B cell (primary cell): ENCODE measurements at regions not wholly inside any gene's neighbourhood (a gene's known extent, or its start where the extent isn't known, plus 50 kb on each side); places are given as distances from the start of the nearest gene placed in this dataset.

ENCODE experiments used
- ATAC-seq: fragments of 200-7000 bp; cut with Tn5 transposase; one replicate; pipeline ENCODE4 v1.10.0; 2021; ENCODE audit warnings: low read depth, mild to moderate bottlenecking, moderate number of reproducible peaks, moderate library complexity
- CTCF ChIA-PET: fragments of 350-600 bp; sonication (Branson Sonifier 250); formaldehyde crosslinking; loops from one replicate; lab custom pipeline; 2021; ENCODE audit warnings: antibody characterized with exemption, inconsistent platforms; lab: Charles Lee
- POLR2A ChIA-PET: fragments of 350-600 bp; sonication (Branson Sonifier 250); formaldehyde crosslinking; loops from one replicate; lab custom pipeline; 2021; ENCODE audit warnings: antibody characterized with exemption; lab: Charles Lee
- DNase-seq: peaks from one replicate; pipeline ENCODE4 v3.0.0; 2013
- H2AFZ ChIP-seq: 2 replicates; pipeline ENCODE4 v1.6.1; 2012; ENCODE audit warnings: mild to moderate bottlenecking, low read depth, low read length; ENCODE audit not compliant: insufficient read depth, poor library complexity, severe bottlenecking
- H3K27ac ChIP-seq, 2 donors: 1 replicate in 1 of 2; 2 replicates in 1 of 2; pipeline ENCODE4 v1.5.1; 2012 to 2013; ENCODE audit warnings: low read length in 2 of 2, mild to moderate bottlenecking in 2 of 2, moderate library complexity in 1 of 2
- H3K27me3 ChIP-seq, 4 experiments: fragments of 200-600 bp in 1 of 4; sonication (generic) in 1 of 4; replicated peaks in 1 of 4; 1 replicate in 2 of 4; 2 replicates in 2 of 4; pipeline versions ENCODE4 v1.6.1 to v1.7.0; 2013 to 2016; ENCODE audit warnings: low read length in 3 of 4, mild to moderate bottlenecking in 2 of 4, mixed read lengths in 1 of 4, moderate library complexity in 1 of 4; ENCODE audit not compliant: insufficient read depth in 4 of 4, control insufficient read depth in 3 of 4; ENCODE audit errors: control extremely low read depth in 1 of 4
- H3K36me3 ChIP-seq, 2 experiments: replicated peaks in 1 of 2; 1 replicate in 1 of 2; 2 replicates in 1 of 2; pipeline versions ENCODE4 v1.6.1 to v1.7.1; 2013; ENCODE audit warnings: low read length in 1 of 2; ENCODE audit not compliant: insufficient read depth in 2 of 2, control insufficient read depth in 1 of 2; ENCODE audit errors: control extremely low read depth in 1 of 2, extremely low read depth in 1 of 2
- H3K4me1 ChIP-seq, 2 donors: fragments of 200-600 bp in 1 of 2; sonication (generic) in 1 of 2; 1 replicate in 1 of 2; 2 replicates in 1 of 2; pipeline versions ENCODE4 v1.5.1 to v1.6.1; 2013 to 2017; ENCODE audit warnings: low read length in 2 of 2; ENCODE audit not compliant: control insufficient read depth in 2 of 2, insufficient read depth in 2 of 2
- H3K4me2 ChIP-seq: replicated peaks from 2 replicates; pipeline ENCODE3; 2012; ENCODE audit warnings: mild to moderate bottlenecking, low read depth, low read length; ENCODE audit not compliant: poor library complexity, severe bottlenecking
- H3K4me3 ChIP-seq, 5 experiments: fragments of 200-600 bp in 1 of 5; sonication (generic) in 1 of 5; 1 replicate in 3 of 5; 2 replicates in 2 of 5; pipeline versions ENCODE4 v1.5.1 to v1.7.0; 2011 to 2016; ENCODE audit warnings: low read length in 4 of 5, mild to moderate bottlenecking in 4 of 5, low read depth in 2 of 5, control low read depth in 1 of 5, moderate library complexity in 1 of 5; ENCODE audit not compliant: insufficient read depth in 1 of 5; ENCODE audit errors: control extremely low read depth in 1 of 5, extremely low read depth in 1 of 5
- H3K79me2 ChIP-seq: fragments of 200-600 bp; sonication (generic); one replicate; pipeline ENCODE4 v1.6.0; 2016; ENCODE audit warnings: low read length; ENCODE audit not compliant: control insufficient read depth, insufficient read depth
- H3K9ac ChIP-seq: fragments of 200-600 bp; sonication (generic); 2 replicates; pipeline ENCODE4 v1.6.1; 2017; ENCODE audit warnings: mild to moderate bottlenecking, low read length, moderate library complexity
- H3K9me3 ChIP-seq, 3 donors: one replicate each; pipeline versions ENCODE4 v1.6.1 to v1.7.1; 2013; ENCODE audit warnings: low read length in 2 of 3; ENCODE audit not compliant: control insufficient read depth in 2 of 3, insufficient read depth in 1 of 3; ENCODE audit errors: control extremely low read depth in 1 of 3
- H4K20me1 ChIP-seq: 2 replicates; pipeline ENCODE4 v1.6.0; 2012; ENCODE audit warnings: mild to moderate bottlenecking, low read length; ENCODE audit not compliant: insufficient read depth, control insufficient read depth, poor library complexity, severe bottlenecking
- H3K27ac Mint-ChIP-seq: one replicate; pipeline ENCODE4 v1.8.0; 2021; ENCODE audit warnings: mixed read lengths
- H3K27me3 Mint-ChIP-seq: one replicate; pipeline ENCODE4 v1.8.0; 2021; ENCODE audit warnings: mixed read lengths
- H3K4me1 Mint-ChIP-seq: one replicate; pipeline ENCODE4 v1.8.0; 2021; ENCODE audit warnings: mixed read lengths
- H3K4me3 Mint-ChIP-seq: one replicate; pipeline ENCODE4 v1.8.0; 2021; ENCODE audit warnings: mixed read lengths
- H3K9me3 Mint-ChIP-seq: one replicate; pipeline ENCODE4 v1.8.0; 2022; ENCODE audit warnings: mixed read lengths; ENCODE audit not compliant: insufficient read depth
- CTCF ChIP-seq: fragments of 200-600 bp; IDR thresholded peaks from one replicate; pipeline ENCODE4 v1.8.0; 2022; ENCODE audit warnings: antibody characterized with exemption, mild to moderate bottlenecking
- EZH2 ChIP-seq: IDR thresholded peaks from 2 replicates; pipeline ENCODE4 v1.6.1; 2012; ENCODE audit warnings: borderline replicate concordance, low read depth, mild to moderate bottlenecking, moderate library complexity, low read length; ENCODE audit not compliant: insufficient read depth, poor library complexity, severe bottlenecking
- WGBS: methylation state at CpG from one replicate; pipeline ENCODE4 v1.1.5; 2013; ENCODE audit warnings: missing lambda C conversion rate; ENCODE audit not compliant: insufficient coverage; 5-methylcytosine and 5-hydroxymethylcytosine counted together
- intact Hi-C: fragments of 100-400 bp; cut with micrococcal nuclease; formaldehyde crosslinking; loops from one replicate; pipeline ENCODE4 v1.10.0; 2022

GRCh38 chr1:60348884-60349283, 275.3 kb upstream of the C1orf87 start:
- H3K27me3 Mint-ChIP-seq, result no peaks in the 10 kb centered on the region
- H4K20me1 ChIP-seq, result no peaks in the 10 kb centered on the region
- no CpG with 5 or more reads among the region's 1 CpG for WGBS
- H3K27me3 ChIP-seq, result no peaks in the 10 kb centered on the region
- no peak overlapping the region for H2AFZ ChIP-seq
- TF ChIP-seq EZH2 (no peak), CTCF (no peak)
- H3K36me3 ChIP-seq, result no peaks in the 10 kb centered on the region
- H3K9me3 Mint-ChIP-seq, result peaks cover 3% of the 10 kb centered on the region
- no peak overlapping the region for H3K4me2 ChIP-seq
- DNase-seq (no peak), ATAC-seq (no peak)
- intact Hi-C loops, result no loop called here
- H3K79me2 ChIP-seq, result no peaks in the 10 kb centered on the region
- H3K27ac ChIP-seq, result no peak overlapping the region
- H3K4me1 Mint-ChIP-seq, result no peaks in the 10 kb centered on the region
- H3K4me3 ChIP-seq, result no peak overlapping the region
- H3K4me3 Mint-ChIP-seq, result no peak overlapping the region
- CTCF ChIA-PET, result no interaction called here
- no peak overlapping the region for H3K9ac ChIP-seq
- peaks cover 0 to 1% (median 0%) of the 10 kb centered on the region in 3 donors for H3K9me3 ChIP-seq
- H3K4me1 ChIP-seq, result no peaks in the 10 kb centered on the region
- no peak overlapping the region for H3K27ac Mint-ChIP-seq
- POLR2A ChIA-PET, result no interaction called here

GRCh38 chr1:60345621-60346020, 272.1 kb upstream of the C1orf87 start:
- ATAC-seq, result no peak
- H3K27me3 Mint-ChIP-seq, result no peaks in the 10 kb centered on the region
- TF ChIP-seq CTCF, result no peak
- TF ChIP-seq EZH2, result no peak
- H3K36me3 ChIP-seq, result no peaks in the 10 kb centered on the region
- no peak overlapping the region for H3K4me3 ChIP-seq
- H3K4me1 ChIP-seq, result no peaks in the 10 kb centered on the region
- H3K9ac ChIP-seq, result no peak overlapping the region
- H3K4me2 ChIP-seq, result no peak overlapping the region
- no peak overlapping the region for H3K4me3 Mint-ChIP-seq
- ChIA-PET CTCF (no interaction called here), POLR2A (no interaction called here)
- peaks cover 0 to 2% (median 0%) of the 10 kb centered on the region in 3 donors for H3K9me3 ChIP-seq
- no peaks in the 10 kb centered on the region for H3K27me3 ChIP-seq
- H3K4me1 Mint-ChIP-seq, result no peaks in the 10 kb centered on the region
- H4K20me1 ChIP-seq, result no peaks in the 10 kb centered on the region
- no peak overlapping the region for H3K27ac ChIP-seq
- no CpG with 5 or more reads among the region's 1 CpG for WGBS
- H2AFZ ChIP-seq, result no peak overlapping the region
- no peaks in the 10 kb centered on the region for H3K79me2 ChIP-seq
- intact Hi-C loops, result no loop called here
- H3K9me3 Mint-ChIP-seq, result no peaks in the 10 kb centered on the region
- H3K27ac Mint-ChIP-seq, result no peak overlapping the region
- no peak for DNase-seq
